HepG2 (cell line): ENCODE measurements at regions not wholly inside any gene's neighbourhood (a gene's known extent, or its start where the extent isn't known, plus 50 kb on each side); places are given as distances from the start of the nearest gene placed in this dataset.

Source experiments
- ATAC-seq: fragments of 200-7000 bp; cut with Tn5 transposase; 3 replicates; pipeline ENCODE4 v1.9.1; 2020; ENCODE audit warnings: mild to moderate bottlenecking, moderate library complexity
- BruUV-seq: library from RNA; stranded (reverse); fragments of 400-500 nt; replicated peaks from 2 replicates; lab custom pipeline; 2021; lab: Mats Ljungman, UMichigan
- CTCF ChIA-PET: fragments of 300-600 bp; formaldehyde crosslinking; extraction: SDS; loops from one replicate; lab custom pipeline; 2021; ENCODE audit warnings: low total read pairs, inconsistent platforms, low intra/inter-chr PET ratio; lab: Yijun Ruan, JAX
- POLR2A ChIA-PET: fragments of 350-600 bp; sonication (Branson Sonifier 250); formaldehyde crosslinking; loops from one replicate; lab custom pipeline; 2020; ENCODE audit warnings: antibody characterized with exemption, inconsistent platforms; lab: Yijun Ruan, JAX
- DNase-seq: peaks from one replicate; pipeline ENCODE4 v3.0.0-alpha.2; 2015; ENCODE audit warnings: low spot score
- FAIRE-seq: peaks from 3 replicates; lab custom pipeline; 2011; peaks lifted over from hg19 to GRCh38; lab: Jason Lieb, UNC
- H2AFZ ChIP-seq: one replicate; pipeline ENCODE4 v1.6.1; 2011; ENCODE audit warnings: low read length, inconsistent platforms
- H3K27ac ChIP-seq: fragments of 300-600 bp; 3 replicates; pipeline ENCODE4 v1.8.0; 2011; ENCODE audit warnings: mixed run types, mild to moderate bottlenecking, mixed read lengths, low read length, inconsistent platforms; ENCODE audit not compliant: insufficient read depth; ENCODE audit errors: extremely low read length
- H3K27me3 ChIP-seq, 2 experiments: fragments of 200-600 bp in 1 of 2; 2 replicates in 1 of 2; 3 replicates in 1 of 2; pipeline versions ENCODE4 v1.6.0 to v1.8.0; 2011; ENCODE audit warnings: low read length in 2 of 2, mild to moderate bottlenecking in 2 of 2, moderate library complexity in 2 of 2, inconsistent platforms in 1 of 2; ENCODE audit not compliant: insufficient read depth in 2 of 2, control insufficient read depth in 1 of 2
- H3K36me3 ChIP-seq, 2 experiments: fragments of 200-600 bp in 1 of 2; replicated peaks in 1 of 2; 2 replicates in 1 of 2; 3 replicates in 1 of 2; pipeline versions ENCODE4 v1.5.1 to v1.8.0; 2011; ENCODE audit warnings: low read length in 2 of 2, inconsistent platforms in 1 of 2; ENCODE audit not compliant: insufficient read depth in 2 of 2, control insufficient read depth in 1 of 2
- H3K4me1 ChIP-seq: 2 replicates; pipeline ENCODE4 v1.5.1; 2012; ENCODE audit warnings: low read length, inconsistent platforms; ENCODE audit not compliant: insufficient read depth
- H3K4me2 ChIP-seq: 2 replicates; pipeline ENCODE4 v1.6.0; 2011; ENCODE audit warnings: low read depth, low read length, inconsistent platforms
- H3K4me3 ChIP-seq, 3 experiments: fragments of 200-600 bp in 1 of 3; sonication (generic), shearing (Covaris generic) in 1 of 3; replicated peaks in 1 of 3; 2 replicates each; pipeline ENCODE4 v1.5.1; 2011 to 2016; ENCODE audit warnings: low read length in 3 of 3, inconsistent platforms in 2 of 3, low read depth in 2 of 3, mild to moderate bottlenecking in 2 of 3, control low read depth in 1 of 3, mixed read lengths in 1 of 3; ENCODE audit not compliant: insufficient read depth in 1 of 3
- H3K79me2 ChIP-seq: one replicate; pipeline ENCODE4 v1.6.1; 2011; ENCODE audit warnings: low read length, inconsistent platforms; ENCODE audit not compliant: insufficient read depth
- H3K9ac ChIP-seq: 2 replicates; pipeline ENCODE4 v1.6.0; 2011; ENCODE audit warnings: mild to moderate bottlenecking, low read depth, low read length, inconsistent platforms; ENCODE audit not compliant: insufficient read depth
- H3K9me3 ChIP-seq: 2 replicates; pipeline ENCODE4 v1.5.1; 2012; ENCODE audit warnings: mild to moderate bottlenecking, low read length
- H4K20me1 ChIP-seq: 2 replicates; pipeline ENCODE4 v1.6.0; 2011; ENCODE audit warnings: inconsistent platforms, mild to moderate bottlenecking, low read length, moderate library complexity; ENCODE audit not compliant: insufficient read depth
- CEBPB ChIP-seq: IDR thresholded peaks from 2 replicates; pipeline ENCODE4 v1.6.1; 2011; ENCODE audit warnings: low read depth, low read length, improper control_type of control experiment, borderline replicate concordance
- HNRNPL ChIP-seq: fragments of 200-400 bp; formaldehyde crosslinking; IDR thresholded peaks from 2 replicates; pipeline ENCODE4 v1.6.1; 2017; ENCODE audit warnings: mild to moderate bottlenecking, low read depth, low read length
- KMT2A ChIP-seq: sonication (generic); formaldehyde crosslinking; IDR thresholded peaks from 2 replicates; pipeline ENCODE4 v1.4.0; 2020; ENCODE audit warnings: missing genetic modification reagents
- SMYD3 ChIP-seq: sonication (generic); formaldehyde crosslinking; IDR thresholded peaks from 2 replicates; pipeline ENCODE4 v1.8.1; 2023; ENCODE audit warnings: mild to moderate bottlenecking, missing genetic modification reagents
- TBP ChIP-seq: sonication (generic); formaldehyde crosslinking; IDR thresholded peaks from 2 replicates; pipeline ENCODE4 v1.5.0; 2020; ENCODE audit warnings: missing genetic modification reagents
- ZBTB7A ChIP-seq: sonication (generic); formaldehyde crosslinking; IDR thresholded peaks from 2 replicates; pipeline ENCODE4 v1.8.0; 2022; ENCODE audit warnings: mild to moderate bottlenecking, missing genetic modification reagents
- ZFP41 ChIP-seq: sonication (generic); formaldehyde crosslinking; IDR thresholded peaks from 2 replicates; pipeline ENCODE4 v1.4.0; 2020; ENCODE audit warnings: mild to moderate bottlenecking, missing genetic modification reagents, borderline replicate concordance
- ZNF354B ChIP-seq: sonication (generic); formaldehyde crosslinking; IDR thresholded peaks from 2 replicates; pipeline ENCODE4 v1.8.0; 2022; ENCODE audit warnings: mild to moderate bottlenecking, missing genetic modification reagents
- ZNF414 ChIP-seq: sonication (generic); formaldehyde crosslinking; IDR thresholded peaks from 2 replicates; pipeline ENCODE4 v1.5.0; 2020; ENCODE audit warnings: missing genetic modification reagents
- ZNF660 ChIP-seq: sonication (generic); formaldehyde crosslinking; IDR thresholded peaks from 2 replicates; pipeline ENCODE4 v1.5.1; 2020; ENCODE audit warnings: mild to moderate bottlenecking, low read depth, missing genetic modification reagents, borderline replicate concordance
- ZNF7 ChIP-seq: IDR thresholded peaks from 2 replicates; pipeline ENCODE4 v1.6.1; 2016; ENCODE audit warnings: missing biosample characterization, missing genetic modification reagents
- ZNF878 ChIP-seq: sonication (generic); formaldehyde crosslinking; IDR thresholded peaks from 2 replicates; pipeline ENCODE4 v1.8.1; 2023; ENCODE audit warnings: mild to moderate bottlenecking, missing genetic modification reagents, moderate library complexity
- WGBS: methylation state at CpG from one replicate; pipeline ENCODE4 v1.1.6; 2017; ENCODE audit warnings: low lambda C conversion rate; 5-methylcytosine and 5-hydroxymethylcytosine counted together
- in situ Hi-C: cut with HindIII; loops from 2 replicates; pipeline ENCODE4 v1.10.0; 2017; ENCODE audit warnings: low pct_unique_long_range_greater_than_20kb; ENCODE audit not compliant: extremely low pct_ligation_motif_present
- intact Hi-C: fragments of 100-400 bp; cut with micrococcal nuclease; formaldehyde crosslinking; loops from one replicate; pipeline ENCODE4 v1.10.0; 2022; ENCODE audit not compliant: unreplicated experiment
- TF ChIP-seq, protein P1 (sequence below): sonication (generic); formaldehyde crosslinking; IDR thresholded peaks from 2 replicates; pipeline ENCODE4 v1.8.0; 2022; ENCODE audit warnings: mild to moderate bottlenecking, missing genetic modification reagents, borderline replicate concordance

- Histone ChIP-seq H3K9ac (no peak overlapping the region), H3K4me2 (no peak overlapping the region), H3K27ac (no peak overlapping the region), H3K27me3 (no peaks in the 10 kb centered on the region), H3K79me2 (no peaks in the 10 kb centered on the region), H4K20me1 (no peaks in the 10 kb centered on the region), H3K4me3 (no peak overlapping the region), H3K4me1 (no peaks in the 10 kb centered on the region), H2AFZ (no peak overlapping the region), H3K9me3 (peaks cover 23% of the 10 kb centered on the region), H3K36me3 (no peaks in the 10 kb centered on the region)
- no peak for FAIRE-seq
- in situ Hi-C loops, result no loop called here
- intact Hi-C loops, result no loop called here
- BruUV-seq, result no TSS peak
- no peak for DNase-seq
- ChIA-PET POLR2A (no interaction called here), CTCF (no interaction called here)
- TF ChIP-seq CEBPB, result no peak
- 10% methylated on average over 2 of the region's 2 CpGs for WGBS
- no peak for ATAC-seq
Observed at GRCh38 chr7:19403691-19404090, 258.5 kb upstream of the FERD3L start.

DNA sequence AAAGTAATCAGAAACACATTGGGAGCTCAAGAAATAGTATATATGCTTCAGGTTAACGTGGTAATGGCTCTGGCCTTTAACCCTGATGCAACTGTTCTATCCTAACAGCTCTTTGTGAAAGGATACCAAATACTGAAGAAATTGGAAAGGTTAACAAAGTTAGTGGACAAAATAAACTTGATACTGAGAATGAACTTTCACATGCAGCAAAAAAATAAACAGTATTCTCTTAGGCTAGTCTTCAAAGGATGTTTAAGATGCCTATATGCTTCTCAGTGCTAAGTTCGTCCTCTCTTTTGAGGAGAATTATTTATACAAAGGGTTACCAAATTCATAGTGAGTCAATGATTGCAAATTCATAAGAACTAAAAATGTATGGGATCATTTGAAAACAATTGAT lies 256.2 kb upstream of the FERD3L start:
- Histone ChIP-seq H2AFZ (no peak overlapping the region), H3K79me2 (no peaks in the 10 kb centered on the region), H3K4me3 (no peak overlapping the region), H3K9me3 (peaks cover 13% of the 10 kb centered on the region; the same call in 1 of the 2 replicates), H3K27ac (no peak overlapping the region), H3K4me1 (no peaks in the 10 kb centered on the region), H3K4me2 (no peak overlapping the region), H3K9ac (no peak overlapping the region), H3K27me3 (no peaks in the 10 kb centered on the region), H4K20me1 (no peaks in the 10 kb centered on the region), H3K36me3 (no peaks in the 10 kb centered on the region)
- in situ Hi-C loops, result no loop called here
- ATAC-seq (no peak), DNase-seq (no peak), FAIRE-seq (no peak)
- WGBS, result 0% methylated on average over 2 of the region's 2 CpGs
- no peak for TF ChIP-seq ZFP41 (CRISPR knock-in tag)
- no peak for TF ChIP-seq HNRNPL
- no peak for TF ChIP-seq TBP (CRISPR knock-in tag)
- TF ChIP-seq SMYD3 (CRISPR knock-in tag), result no peak
- TF ChIP-seq ZNF878 (CRISPR knock-in tag), result no peak
- TF ChIP-seq ZNF660 (CRISPR knock-in tag), result no peak
- TF ChIP-seq ZBTB7A (CRISPR knock-in tag), result no peak
- no peak for TF ChIP-seq ZNF354B (CRISPR knock-in tag)
- no peak for TF ChIP-seq ZNF7
- TF ChIP-seq, protein P1, sequence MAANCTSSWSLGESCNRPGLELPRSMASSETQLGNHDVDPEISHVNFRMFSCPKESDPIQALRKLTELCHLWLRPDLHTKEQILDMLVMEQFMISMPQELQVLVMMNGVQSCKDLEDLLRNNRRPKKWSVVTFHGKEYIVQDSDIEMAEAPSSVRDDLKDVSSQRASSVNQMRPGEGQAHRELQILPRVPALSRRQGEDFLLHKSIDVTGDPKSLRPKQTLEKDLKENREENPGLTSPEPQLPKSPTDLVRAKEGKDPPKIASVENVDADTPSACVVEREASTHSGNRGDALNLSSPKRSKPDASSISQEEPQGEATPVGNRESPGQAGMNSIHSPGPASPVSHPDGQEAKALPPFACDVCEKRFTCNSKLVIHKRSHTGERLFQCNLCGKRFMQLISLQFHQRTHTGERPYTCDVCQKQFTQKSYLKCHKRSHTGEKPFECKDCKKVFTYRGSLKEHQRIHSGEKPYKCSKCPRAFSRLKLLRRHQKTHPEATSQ (CRISPR knock-in tag), result no peak
- TF ChIP-seq ZNF414 (CRISPR knock-in tag), result no peak
- no peak for TF ChIP-seq KMT2A (CRISPR knock-in tag)
- no TSS peak for BruUV-seq
- intact Hi-C loops, result no loop called here
- CTCF ChIA-PET, result no interaction called here
- POLR2A ChIA-PET, result no interaction called here
